ENCODE measurements at regions not wholly inside any gene's neighbourhood (a gene's known extent, or its start where the extent isn't known, plus 50 kb on each side); places are given as distances from the start of the nearest gene placed in this dataset.

DNA sequence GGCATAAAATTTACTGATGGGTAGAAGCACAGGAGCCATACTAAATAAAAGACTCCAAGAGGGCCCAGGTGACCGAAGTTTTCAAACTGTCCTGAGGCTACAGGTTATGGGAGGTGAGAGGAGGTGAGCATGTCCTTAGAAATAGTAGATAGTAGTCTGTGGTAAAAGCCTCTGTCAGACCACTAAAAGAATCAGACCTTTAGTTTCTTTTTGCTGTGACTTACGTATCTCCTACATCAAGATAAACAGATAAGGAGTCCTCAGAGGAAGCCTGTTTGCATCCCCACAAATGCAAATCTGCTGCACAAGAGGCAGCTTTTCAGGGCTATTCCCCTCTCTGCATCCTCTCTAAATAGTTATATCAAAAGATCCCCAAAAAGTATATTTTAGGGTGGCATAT is 711.6 kb upstream of the SLITRK6 start:
- no peak for DNase-seq (ENCODE audit: extremely low read depth, low read depth)
- TF ChIP-seq, protein P1, sequence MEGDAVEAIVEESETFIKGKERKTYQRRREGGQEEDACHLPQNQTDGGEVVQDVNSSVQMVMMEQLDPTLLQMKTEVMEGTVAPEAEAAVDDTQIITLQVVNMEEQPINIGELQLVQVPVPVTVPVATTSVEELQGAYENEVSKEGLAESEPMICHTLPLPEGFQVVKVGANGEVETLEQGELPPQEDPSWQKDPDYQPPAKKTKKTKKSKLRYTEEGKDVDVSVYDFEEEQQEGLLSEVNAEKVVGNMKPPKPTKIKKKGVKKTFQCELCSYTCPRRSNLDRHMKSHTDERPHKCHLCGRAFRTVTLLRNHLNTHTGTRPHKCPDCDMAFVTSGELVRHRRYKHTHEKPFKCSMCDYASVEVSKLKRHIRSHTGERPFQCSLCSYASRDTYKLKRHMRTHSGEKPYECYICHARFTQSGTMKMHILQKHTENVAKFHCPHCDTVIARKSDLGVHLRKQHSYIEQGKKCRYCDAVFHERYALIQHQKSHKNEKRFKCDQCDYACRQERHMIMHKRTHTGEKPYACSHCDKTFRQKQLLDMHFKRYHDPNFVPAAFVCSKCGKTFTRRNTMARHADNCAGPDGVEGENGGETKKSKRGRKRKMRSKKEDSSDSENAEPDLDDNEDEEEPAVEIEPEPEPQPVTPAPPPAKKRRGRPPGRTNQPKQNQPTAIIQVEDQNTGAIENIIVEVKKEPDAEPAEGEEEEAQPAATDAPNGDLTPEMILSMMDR (IDR thresholded peaks at IDR 0.05; ENCODE audit: low read depth, low read length): no peak

DNA sequence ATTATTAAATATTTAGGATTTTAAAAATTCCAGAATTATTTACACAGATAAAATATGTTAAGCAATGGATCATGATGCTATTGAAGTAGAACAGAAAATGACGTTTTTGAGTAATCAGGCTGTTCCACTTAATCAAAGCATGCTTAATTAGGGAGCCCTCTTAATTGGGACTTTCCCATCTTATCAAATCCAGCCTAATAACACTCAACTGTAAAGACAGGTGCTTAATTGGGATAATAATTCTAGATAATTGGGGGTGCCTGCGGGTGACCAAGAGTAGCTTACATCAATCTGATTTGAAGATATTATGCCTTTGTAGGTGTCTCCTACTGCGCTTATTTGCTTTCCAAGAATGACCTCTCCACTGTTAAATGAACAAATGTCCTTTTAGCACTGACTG is 742.2 kb upstream of the SLITRK6 start:
- TF ChIP-seq, protein P1 (IDR thresholded peaks at IDR 0.05; ENCODE audit: low read depth, low read length): no peak

DNA sequence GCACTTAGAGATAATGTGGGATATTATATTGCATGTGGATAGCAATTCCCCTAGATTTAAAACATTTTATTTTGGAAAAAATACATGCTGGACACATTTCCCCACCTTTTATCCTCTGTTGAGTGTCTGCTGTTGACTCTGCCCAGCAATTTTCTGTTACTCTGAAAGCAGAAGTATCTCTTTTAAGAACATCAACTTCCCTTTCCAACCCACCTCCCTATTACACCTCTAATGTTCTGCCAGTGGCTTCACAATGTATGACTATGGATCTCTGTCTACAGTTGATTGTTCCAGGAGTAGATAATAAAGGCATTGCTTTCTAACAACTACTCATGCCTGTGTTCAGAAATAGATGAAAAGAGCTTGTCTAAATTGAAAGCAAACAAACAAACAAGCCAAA is 754.8 kb upstream of the SLITRK6 start:
- no peak for DNase-seq (ENCODE audit: extremely low read depth, low read depth)
- TF ChIP-seq, protein P1 (IDR thresholded peaks at IDR 0.05; ENCODE audit: low read depth, low read length): no peak

More for the DNA sequence above, 742.2 kb upstream of the SLITRK6 start:
- DNase-seq (ENCODE audit: extremely low read depth, low read depth): no peak

DNA sequence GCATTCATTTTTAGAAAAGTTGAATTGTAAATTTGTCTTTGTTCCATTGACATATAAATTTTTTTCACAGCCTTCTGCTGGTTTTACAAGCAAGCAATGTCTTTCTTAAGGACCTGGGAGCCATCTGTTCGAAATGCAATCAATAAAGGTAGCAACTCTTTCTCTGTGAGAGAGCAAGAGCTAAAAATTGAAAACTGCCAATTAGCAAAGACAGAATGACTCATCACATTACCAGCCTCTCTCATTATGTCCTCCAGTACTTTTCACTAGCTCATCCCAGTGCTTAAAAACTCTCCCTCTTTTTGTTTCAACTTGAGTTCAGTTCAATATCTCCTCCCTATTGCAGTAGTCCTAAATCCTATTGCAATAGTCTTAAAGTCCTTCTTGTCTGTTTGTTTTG is 760.7 kb upstream of the SLITRK6 start:
- TF ChIP-seq, protein P1 (IDR thresholded peaks at IDR 0.05; ENCODE audit: low read depth, low read length): no peak
- no peak for DNase-seq (ENCODE audit: extremely low read depth, low read depth)

DNA sequence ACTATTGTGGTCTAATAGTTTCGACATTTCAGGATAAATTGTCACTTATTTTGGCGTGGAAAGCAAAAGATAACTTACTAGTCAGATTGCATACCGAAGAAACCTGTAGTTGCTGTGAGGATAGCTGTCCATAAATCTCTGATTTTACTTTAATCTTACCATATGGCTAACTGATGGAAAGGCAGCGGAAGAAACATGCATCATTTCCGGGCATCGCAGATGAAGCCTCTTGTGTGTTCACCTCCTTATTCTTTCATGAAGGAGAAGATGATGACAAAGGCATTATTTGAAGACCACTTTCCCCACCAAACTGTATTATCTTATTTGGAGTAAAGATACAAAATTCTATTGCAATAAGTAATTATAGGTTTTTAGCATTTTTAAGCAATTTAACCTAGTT is 763.6 kb upstream of the SLITRK6 start:
- DNase-seq (ENCODE audit: extremely low read depth, low read depth): no peak
- TF ChIP-seq, protein P1 (IDR thresholded peaks at IDR 0.05; ENCODE audit: low read depth, low read length): no peak

DNA sequence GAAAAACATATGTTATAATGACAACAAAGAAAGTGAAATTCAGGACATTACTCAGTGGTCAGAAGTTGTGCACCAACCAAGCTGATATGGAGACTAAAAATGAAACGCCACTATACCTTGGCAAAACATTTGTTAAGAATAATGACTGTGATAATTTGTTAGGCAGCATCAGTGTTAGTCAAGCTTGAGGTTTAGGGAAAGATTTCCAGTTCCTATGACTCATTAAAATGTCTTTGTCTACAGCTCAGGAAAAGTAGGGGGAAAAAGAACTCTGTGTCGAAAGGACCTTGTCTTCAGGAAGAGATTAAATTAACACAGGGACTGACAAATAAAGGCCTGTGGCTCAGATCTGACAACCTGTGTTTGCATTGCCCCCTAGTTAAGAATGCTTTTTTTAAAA is 764.1 kb upstream of the SLITRK6 start:
- TF ChIP-seq, protein P1 (IDR thresholded peaks at IDR 0.05; ENCODE audit: low read depth, low read length): no peak
- DNase-seq (ENCODE audit: extremely low read depth, low read depth): no peak

DNA sequence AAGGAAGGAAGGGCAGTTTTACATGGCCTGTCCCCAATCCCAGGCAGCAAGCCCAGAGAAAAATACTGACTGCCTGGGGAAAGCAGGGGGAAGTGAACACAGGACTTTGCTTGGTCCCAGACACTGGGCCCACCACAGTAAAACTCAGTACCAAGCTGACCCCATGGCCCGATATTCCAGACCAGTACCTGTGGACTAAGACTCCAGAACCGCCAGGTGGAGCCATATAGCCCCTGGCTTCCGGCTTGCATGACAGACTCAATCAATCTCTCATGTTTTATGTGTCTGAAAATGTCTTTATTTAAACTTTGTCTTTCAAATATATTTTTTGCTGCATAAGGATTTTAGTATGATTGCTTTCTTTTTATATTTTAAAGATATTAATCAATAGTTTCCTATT is 767.9 kb upstream of the SLITRK6 start:
- TF ChIP-seq, protein P1 (IDR thresholded peaks at IDR 0.05; ENCODE audit: low read depth, low read length): no peak
- no peak for DNase-seq (ENCODE audit: extremely low read depth, low read depth)

Data from AG09319 (cell line).